Vagina (tissue), 2 donors: ENCODE measurements at regions not wholly inside any gene's neighbourhood (a gene's known extent, or its start where the extent isn't known, plus 50 kb on each side); places are given as distances from the start of the nearest gene placed in this dataset.

Source experiments
- CTCF ChIP-seq, 3 experiments: fragments of 450-650 bp in 2 of 3; fragments of 200-600 bp in 1 of 3; sonication (generic) in 1 of 3; IDR thresholded peaks; one replicate each; pipeline ENCODE4 v1.5.1; 2017 to 2019; ENCODE audit warnings: antibody characterized with exemption in 3 of 3, mild to moderate bottlenecking in 2 of 3, moderate library complexity in 2 of 3
- POLR2A ChIP-seq, 2 donors: fragments of 450-650 bp; IDR thresholded peaks; one replicate each; pipeline ENCODE4 v1.6.1; 2017; ENCODE audit warnings: antibody characterized with exemption in 2 of 2, mild to moderate bottlenecking in 2 of 2, moderate library complexity in 2 of 2
- POLR2AphosphoS5 ChIP-seq, 2 donors: sonication (generic); formaldehyde crosslinking; IDR thresholded peaks; one replicate each; pipeline ENCODE4 v1.9.0; 2017; ENCODE audit warnings: antibody characterized with exemption in 2 of 2, mild to moderate bottlenecking in 2 of 2, low read depth in 1 of 2; ENCODE audit not compliant: insufficient read depth in 1 of 2

DNA sequence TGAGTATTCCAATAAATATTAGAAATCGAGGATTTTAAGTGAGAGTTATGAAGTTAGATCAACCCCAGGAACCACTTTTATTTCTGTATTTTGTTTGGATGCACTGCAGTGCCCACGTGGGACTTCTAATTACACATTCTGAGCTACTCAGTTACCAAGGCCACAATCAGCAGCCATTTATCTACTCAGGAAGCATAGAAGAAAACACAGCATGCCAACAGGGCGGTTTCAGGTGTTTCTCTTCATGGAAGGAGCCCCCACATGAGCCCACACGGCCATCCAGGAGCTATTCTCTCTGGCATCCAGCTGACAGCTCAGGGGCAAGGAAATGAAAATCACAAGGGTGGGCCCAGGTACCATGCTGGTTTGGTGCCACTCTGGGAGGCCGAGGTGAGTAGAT is 266.5 kb upstream of the MKLN1 start:
- TF ChIP-seq POLR2AphosphoS5 (IDR thresholded peaks at IDR 0.05; ENCODE audit: insufficient read depth in 1 of 2, low read depth in 1 of 2) (no peak), CTCF (IDR thresholded peaks at IDR 0.05) (no peak), POLR2A (IDR thresholded peaks at IDR 0.05) (no peak)
